Hematopoietic multipotent progenitor cell treated with erythropoietin and hydrocortisone succinate and interleukin-3 and kit ligand, for 6 days (in vitro differentiated cells): ENCODE measurements at regions not wholly inside any gene's neighbourhood (a gene's known extent, or its start where the extent isn't known, plus 50 kb on each side); places are given as distances from the start of the nearest gene placed in this dataset.

Experiments
- DNase-seq: peaks from one replicate; pipeline ENCODE4 v3.0.0-alpha.2; 2015

DNA sequence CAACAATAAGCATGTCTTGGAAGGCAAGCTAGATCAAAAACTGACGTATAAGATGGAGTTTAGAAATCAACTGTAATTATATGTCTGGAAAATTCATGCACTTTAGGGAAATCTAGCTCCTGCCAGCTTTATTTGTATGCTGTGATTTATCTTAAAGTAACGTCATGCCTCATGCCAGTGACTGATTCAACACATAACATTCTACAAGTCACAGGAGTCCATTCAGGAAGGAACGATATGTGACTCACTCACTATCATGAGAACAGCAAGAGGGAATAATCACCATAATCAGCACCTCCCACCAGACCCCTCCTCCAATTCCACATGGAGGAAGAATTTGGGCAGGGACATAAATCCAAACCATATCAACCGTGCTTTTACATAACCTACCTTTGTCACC, 682.4 kb upstream of the ADAMTS5 start:
- no peak for DNase-seq

DNA sequence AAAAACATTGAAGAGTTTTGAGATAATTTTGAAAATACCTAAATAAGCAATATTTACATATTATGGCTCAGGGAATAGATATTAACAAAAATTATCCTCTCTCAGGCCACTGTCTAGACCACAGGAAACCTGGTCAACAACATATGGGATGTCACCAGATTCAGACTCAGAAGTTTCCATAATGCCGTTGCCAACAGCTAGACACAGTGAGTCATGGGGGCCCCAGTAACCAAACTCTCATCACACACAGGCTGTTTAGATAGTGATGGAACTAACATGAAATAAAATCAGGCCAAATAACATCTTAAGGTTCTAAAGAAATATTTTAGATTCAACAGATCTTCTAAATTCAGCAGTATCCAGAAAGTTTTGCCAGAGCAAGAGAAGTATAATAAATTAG, 681.7 kb upstream of the ADAMTS5 start:
- DNase-seq = no peak

DNA sequence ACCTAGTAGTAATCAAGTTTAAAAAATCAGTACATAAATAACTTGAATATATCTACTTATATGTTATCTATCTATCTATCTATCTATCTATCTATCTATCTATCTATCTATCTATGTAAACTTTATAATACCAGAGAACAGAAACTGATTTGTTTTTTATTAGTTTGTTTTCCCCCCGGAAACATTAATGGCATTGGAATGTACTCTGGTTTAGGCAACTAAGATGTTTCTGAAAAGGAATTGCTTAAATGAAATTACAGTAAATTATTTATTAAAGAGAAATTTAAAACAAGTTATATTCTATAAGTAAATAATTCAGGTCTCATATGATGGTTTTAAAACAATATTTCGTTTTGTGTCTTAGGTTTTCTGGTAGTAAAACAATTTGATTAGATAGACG, 681.0 kb upstream of the ADAMTS5 start:
- DNase-seq = no peak

DNA sequence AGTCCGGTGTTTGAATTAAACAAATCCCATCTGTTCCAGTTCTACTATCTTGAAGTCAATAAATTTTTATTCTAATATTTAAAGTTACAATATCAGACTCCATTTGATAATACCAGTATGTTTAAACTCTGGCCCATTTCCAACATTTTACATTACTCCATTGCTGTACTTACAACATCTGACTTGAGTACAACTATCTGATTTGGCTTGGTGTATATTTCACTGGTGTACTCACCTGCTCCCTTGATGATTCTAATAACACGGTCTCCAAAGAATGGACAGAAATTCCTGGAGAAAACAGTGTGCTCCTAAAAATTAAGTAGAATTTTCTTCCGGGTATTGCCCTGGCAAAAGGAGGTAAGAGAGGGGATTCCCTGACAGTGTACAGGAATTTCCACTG, 680.5 kb upstream of the ADAMTS5 start:
- DNase-seq = no peak

DNA sequence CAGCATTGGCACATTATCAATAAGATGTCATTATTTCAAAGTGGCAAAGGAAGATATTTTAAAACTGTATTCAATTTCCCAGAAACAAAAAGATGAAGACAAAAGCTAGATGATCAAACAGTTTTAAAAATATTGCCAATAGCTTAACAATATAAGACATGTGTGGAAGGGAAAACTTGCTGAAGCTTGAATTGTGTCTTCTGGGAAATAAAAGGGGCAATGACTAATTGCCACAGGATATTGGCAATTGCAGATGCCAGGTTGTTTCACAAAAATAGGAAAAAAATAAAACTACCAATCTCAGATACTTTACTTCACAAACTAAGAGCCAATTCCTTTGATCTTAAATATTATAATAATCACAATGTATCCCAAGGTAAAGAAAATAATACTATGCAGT, 679.8 kb upstream of the ADAMTS5 start:
- DNase-seq = no peak

DNA sequence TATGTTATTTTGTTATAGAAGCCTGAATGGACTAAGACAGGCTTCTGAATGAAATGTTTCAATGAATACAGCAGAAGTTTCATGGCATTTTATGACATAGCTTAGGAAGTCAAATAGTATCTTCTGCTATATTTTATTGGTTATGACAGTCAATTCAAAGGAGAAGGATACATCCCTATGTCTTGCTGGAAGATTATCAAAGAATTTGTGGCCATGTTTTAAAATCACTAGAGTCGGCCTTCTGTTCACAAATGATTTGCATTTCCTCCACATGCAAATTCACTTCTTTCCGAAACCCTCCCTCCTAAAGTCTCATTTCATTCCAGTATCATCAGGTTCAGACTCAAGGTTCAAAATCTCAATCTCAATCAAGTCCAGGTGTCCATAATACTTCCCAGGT, 679.2 kb upstream of the ADAMTS5 start:
- DNase-seq = no peak

DNA sequence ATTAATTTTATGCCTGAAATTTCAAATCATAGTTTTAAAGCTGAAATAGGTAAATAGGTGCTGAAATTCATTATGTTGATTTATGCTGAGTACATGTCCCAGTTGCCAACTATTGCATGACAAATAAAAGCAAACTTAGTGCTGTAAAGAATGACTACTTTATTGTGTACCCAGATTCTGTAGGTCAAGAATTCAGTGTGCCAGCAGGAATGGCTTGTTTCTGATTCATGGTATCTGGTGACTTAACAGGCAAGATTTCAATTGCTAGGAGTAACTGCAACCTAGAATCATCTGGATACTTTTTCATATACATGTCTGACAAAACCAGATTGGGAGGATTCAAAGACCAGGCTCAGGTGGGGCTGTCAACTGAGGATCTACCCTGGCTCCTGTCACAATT, 678.4 kb upstream of the ADAMTS5 start:
- no peak for DNase-seq

DNA sequence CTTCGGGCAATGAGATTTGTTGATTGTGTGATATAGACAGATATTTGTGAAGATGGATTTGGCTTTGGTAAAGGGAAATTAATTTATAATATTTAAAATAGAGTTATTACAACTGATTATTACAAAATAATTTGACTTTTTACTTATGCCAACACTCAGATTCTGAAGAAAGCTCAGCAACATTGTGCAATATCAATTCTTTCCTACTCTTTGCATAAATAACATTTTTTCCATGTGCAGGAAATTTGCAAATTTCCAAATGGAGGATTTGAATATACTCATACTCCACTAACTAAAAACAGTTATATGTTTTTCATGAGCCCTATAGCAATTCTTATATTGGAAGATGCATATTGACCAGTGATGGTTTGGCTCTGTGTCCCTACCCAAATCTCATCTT, 676.4 kb upstream of the ADAMTS5 start:
- no peak for DNase-seq

DNA sequence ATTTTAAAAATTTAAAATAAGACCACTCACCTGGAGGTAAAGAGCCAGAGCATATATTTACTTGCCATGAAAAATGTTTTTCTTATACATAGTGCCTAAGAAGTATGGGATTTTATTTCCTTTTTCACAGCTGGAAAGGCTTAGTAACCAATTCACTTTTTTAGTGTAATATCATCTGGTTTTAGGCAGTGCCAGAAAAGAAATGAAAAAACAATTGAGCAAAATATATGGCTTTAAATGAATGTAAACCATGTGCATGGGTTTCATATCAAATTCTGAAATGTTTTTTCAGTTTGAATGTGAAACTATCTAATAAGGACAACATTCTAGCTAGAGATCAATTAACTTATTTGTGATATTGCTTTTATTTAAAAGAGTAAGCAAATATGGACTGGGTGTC, 672.4 kb upstream of the ADAMTS5 start:
- DNase-seq = no peak

DNA sequence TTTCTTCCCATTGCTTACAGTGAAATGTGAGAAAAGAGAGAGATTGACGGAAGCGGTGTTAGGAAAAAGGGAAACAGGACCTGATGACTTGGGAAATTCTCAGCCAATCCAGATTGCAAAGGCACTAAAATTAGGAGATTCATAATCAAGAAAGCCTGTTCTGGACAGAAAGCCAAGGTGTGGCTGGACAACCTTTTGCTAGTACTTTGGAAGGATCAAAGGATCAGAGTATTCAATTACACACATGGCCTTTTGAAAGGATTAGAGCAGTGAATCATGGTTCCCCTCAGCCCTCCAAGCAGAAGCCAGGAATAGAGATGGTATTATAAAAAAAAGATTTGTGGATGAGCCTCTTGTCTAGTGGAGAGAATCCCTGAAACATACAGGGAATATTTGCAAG, 669.8 kb upstream of the ADAMTS5 start:
- DNase-seq = no peak

DNA sequence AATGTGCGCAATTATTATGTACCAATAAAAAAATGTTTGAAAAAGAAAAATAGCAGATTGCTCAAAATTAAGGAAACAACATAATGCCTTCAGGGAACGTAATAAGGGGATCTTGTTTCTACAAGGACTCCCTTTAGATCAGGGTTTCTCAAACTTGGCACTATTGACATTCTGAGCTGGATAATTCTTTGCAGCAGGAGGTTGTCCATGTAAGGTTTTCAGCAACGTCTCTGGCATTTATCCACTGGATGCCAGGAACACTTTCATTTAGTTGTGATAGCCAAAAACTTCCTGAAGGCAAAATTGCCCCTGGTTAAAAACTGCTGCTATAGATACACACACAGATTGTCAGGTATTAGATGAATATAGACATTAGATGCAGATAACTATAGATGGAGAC, 666.7 kb upstream of the ADAMTS5 start:
- DNase-seq = no peak

DNA sequence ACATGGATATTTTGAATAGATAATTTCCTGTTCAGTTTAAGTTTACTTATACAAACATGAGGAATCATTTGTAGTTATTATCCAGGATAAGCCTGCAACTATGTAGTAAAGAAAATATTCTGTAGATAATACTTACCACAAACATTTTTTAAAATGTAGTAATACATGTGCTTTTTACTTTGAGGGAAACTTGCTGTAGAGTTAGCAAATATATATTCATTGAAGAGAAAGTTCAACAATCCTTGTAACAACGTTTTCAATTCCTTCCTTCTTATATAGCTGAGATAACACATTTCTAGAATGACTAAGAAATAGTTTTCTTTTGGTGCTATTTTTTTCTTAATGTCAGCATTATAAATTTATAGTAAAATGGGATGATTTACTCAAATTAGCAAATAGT, 664.6 kb upstream of the ADAMTS5 start:
- DNase-seq = no peak

DNA sequence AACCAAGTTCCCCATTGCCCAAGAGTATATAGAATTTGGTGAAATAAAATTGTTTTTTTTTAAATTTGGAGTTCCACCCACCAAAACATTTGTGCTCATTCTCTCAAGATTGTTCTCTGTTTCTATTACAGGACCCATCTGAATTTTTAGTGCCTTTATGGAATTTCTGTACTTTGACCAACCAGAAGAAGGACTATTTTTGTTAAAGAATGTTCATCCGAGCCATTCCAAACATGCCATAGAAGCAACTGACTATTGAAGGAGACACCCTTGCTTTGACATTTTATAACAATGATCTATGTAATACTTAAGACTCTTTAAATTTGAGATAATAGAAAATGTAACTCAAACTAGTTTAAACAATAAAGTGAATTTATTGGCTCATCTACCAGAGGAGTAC, 655.7 kb upstream of the ADAMTS5 start:
- DNase-seq = no peak

DNA sequence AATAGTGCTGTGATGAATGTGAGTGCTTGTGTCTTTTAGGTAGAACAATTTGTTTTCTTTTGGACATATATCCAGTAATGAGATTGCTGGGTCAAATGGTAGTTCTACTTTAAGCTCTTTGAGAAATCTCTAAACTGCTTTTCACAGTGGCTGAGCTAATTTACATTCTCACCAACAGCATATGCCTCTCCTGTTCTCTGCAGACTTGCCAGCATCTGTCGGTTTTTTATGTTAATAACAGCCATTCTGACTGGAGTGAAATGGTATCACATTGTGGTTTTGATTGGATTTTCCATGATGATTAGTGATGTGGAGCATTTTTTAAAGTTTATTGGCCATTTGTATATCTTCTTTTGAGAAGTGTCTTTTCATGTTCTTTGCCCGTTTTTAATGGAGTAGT, 647.3 kb upstream of the ADAMTS5 start:
- no peak for DNase-seq

DNA sequence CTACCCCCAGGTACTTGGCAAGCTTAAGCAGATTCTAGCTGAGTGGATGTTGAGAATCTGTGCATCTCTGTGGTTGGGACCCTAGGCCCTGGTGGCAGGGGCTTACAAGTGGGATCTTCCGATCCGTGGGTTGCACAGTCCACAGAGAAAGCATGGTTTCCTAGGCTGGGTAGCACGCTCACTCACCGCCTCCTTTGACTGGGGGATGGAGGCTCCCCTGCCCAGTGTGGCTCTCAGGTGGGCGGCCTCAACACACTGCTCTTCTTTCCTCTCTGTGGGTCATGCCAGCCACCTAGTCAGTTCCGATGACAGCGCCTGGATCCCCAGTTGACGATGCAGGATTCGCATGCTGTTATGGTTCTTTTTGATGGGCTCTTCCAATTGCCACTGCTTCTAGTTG, 639.5 kb upstream of the ADAMTS5 start:
- DNase-seq = no peak

DNA sequence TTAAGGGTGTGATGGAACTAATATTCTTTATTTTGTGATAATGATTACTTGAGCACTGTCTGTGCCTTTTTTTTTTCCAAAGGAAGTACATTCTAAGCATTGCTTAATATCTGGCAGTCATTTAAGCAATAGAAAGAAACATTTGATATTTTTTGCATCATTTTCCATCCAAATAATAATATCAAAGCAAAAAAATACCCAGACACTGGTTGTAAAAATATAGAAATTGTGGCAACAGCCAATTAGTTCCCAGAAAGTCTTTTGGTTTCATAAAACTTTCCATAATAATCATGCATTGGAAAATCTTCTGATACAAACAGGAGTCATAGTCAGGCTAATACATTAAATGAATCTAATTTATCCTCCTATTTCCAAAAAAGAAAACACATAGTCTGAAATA, 629.3 kb upstream of the ADAMTS5 start:
- DNase-seq = no peak

DNA sequence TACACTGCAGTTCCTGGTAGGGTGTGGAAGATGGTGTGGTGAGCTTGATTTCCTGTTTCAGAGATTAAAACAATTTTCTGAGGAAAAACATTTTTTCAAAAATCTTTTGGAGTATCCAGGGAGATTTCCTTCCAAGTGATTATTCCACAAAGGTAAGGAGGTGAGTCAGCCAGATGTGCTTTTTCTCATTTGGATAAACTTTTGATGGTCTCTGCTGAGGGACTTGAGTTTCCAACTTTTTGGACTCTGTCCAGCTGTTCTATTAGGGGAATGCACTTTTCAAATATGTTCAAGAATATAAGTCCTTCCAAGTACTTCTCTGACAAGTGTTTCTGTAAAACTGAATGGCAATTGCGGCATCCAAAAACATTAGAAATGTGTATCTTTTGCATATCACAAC, 628.8 kb upstream of the ADAMTS5 start:
- no peak for DNase-seq

DNA sequence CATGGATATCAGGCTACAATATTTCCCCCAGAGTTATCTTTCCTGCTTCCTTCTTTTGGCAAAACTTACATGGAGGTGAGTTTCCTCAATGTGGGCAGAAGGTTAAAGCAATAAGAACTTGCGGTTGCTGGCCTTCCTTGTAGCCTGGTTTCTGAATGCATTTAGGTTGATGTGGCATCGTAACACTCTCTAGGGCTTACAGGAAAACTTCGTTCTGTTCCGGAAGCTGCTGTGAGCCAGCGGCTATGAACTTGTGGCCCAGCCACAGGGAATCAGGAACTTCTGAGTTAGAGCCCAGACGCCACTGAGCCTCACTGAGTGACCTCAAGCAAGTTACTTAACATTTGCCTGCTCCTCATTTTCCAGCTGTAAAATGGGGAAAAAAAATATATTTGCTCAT, 623.4 kb upstream of the ADAMTS5 start:
- no peak for DNase-seq

DNA sequence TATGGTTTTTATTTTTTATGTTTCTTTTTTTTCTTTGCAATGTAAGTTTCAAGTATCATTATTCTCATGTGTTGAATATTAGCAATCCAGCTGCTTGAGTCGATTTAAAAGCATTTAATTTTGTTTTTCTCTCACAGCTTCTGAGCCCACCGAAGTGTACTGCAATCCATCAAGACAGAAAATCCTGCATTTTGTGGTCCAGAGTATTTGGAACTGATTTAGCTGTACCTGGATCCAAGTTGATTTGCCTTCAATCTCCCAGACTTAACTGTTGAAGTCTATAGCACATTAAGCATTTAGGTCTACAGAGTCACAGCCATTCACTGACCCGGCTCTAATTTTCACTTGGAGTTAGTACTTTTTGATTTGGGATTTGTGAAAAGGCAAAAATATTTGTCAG, 622.9 kb upstream of the ADAMTS5 start:
- no peak for DNase-seq

DNA sequence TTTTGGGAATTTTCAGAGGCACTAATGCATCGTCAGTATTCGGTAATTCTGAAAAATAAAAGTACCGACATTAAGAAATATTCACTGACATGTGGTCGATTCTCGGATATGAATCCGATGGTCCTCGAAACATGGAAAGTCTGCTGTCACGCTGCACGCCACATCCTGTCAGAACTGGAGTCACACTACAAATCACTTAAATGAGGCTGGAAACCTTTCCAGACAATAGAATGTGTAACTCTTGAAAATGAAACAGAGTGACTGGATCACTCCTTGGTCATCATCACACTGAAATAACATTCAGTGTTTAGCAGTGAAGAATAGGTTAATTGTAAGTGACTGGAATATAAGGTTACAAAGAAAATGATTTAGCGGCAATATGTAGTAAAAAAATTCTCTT, 620.1 kb upstream of the ADAMTS5 start:
- DNase-seq = no peak

DNA sequence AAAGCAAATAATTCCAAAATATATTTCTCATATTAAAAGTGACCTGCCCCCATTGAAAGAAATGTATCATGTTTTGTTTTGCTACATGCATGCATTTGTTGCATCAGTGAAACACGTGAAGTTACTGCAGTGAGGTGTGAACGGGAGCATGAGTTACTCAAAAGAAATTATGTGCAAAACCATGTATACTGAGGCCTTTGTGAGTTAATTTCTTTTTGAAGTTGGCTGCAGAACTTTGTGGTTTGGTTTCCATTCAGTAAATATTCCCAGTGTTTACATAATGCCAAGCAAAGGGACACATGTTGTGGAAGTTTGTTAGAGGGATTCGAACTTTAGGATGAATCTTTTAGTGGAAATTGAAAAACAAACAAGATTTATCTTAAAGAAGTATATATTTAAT, 619.4 kb upstream of the ADAMTS5 start:
- DNase-seq = no peak

DNA sequence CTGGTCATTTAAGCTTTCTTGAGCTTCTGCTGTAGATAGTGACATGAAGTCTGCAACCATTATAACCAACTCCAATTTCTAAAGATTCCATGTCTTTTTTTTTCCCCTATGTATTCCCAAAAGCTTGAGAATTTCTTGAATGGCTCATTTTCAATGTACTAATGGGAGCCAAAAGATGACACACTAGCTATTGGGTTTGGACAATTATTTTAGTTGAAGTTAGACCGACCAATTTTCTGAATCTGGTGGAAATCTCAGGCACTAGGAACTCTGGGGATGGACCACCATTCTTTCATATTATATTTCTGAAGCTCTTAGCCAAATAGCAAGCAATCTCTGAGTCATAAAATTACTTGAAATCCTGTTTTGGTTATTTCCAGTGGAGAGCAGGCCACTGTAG, 617.4 kb upstream of the ADAMTS5 start:
- DNase-seq = no peak

DNA sequence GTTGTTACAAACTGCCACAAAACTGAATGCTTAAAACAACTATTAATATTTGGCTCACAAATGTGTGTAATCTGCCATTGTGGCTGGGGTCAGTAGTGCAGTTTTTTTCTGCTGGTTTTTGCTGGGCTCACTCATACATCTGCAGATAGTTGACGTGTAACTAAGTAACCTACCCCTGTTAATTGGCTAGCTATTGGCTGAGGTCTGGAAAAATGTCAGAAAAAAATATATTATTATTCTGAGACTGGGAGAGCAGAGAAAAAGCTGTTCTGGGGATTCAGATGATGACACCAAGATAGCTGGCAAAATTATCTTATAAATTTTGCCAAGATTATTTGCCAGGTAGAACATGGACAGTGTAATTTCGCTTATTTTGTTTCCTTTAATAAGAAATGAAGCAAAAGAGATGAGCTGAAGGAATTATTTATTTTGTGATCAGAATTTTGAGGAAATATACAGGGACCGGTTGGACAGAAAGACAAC, 616.1 kb upstream of the ADAMTS5 start:
- DNase-seq = no peak

DNA sequence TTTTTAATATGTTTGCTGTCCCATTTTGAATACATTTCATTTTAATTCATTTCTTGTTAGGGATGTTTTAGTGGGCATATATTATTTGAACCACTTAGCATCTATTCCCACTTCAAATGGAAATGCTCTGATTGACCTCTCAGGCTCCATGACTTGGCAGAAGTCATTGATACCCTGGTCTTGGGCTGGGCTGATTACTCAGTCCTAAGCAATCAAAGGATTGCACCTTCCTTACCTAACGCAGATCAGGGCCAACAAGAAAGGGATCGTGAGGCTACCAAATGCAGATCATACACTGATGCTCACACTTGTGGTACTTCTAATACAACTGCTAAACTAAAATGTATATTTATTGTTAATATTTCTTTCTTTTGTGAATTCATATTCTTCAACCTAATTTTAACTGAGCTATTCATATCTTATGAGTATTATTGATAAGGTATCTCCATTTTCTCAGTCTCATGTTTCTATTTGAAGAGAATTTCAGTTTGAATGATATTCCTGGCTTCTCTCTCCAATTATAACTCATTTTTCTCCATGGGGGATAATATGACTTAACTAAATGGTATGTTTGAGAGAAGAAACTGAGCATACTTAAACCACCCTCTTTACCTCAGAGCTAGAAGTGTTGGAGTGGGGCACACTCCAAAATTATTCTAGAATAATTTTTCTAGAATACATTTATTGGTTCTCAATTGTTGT, 615.5 kb upstream of the ADAMTS5 start:
- DNase-seq = no peak

DNA sequence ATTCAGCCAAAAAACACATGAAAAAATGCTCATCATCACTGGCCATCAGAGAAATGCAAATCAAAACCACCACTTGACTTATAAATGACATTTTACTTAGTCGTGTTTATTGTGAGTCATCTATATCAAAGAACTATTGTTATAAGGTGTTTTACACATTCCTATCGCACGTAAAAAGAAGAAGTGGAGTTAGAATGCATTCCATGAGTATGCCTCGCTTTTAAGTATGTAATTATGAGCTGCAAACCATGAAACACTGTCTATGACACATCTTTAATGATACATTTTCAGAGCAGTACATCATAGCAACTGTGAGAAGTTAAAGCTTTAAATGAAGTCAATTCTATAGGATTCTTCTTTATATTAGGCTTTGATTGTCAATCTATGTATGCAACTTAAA, 614.3 kb upstream of the ADAMTS5 start:
- DNase-seq = no peak

DNA sequence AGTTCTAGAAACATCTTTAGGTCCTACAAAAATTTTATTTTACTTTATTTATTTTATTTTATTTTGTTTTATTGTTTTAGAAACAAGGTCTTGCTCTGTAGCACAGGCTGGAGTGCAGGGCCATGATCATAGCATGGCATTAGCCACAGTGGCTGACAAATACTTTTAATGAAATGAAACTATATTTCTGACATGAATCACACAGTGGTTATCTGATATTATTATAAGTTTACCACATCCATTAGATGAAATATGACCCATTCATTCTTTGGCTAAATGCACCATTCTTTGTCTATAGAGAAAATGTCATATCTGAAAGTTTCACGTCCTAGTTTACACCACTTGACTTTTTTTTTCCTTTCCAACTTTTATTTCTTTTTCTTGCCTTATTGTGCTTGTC, 613.4 kb upstream of the ADAMTS5 start:
- no peak for DNase-seq
